Keratinocyte (primary cell): ENCODE measurements at regions not wholly inside any gene's neighbourhood (a gene's known extent, or its start where the extent isn't known, plus 50 kb on each side); places are given as distances from the start of the nearest gene placed in this dataset.

Experiments used
- DNase-seq: peaks from one replicate; pipeline ENCODE4 v3.0.0-alpha.2; 2011; ENCODE audit warnings: low read depth, missing footprints, low spot score
- FAIRE-seq: peaks from 2 replicates; lab custom pipeline; 2011; peaks lifted over from hg19 to GRCh38; lab: Jason Lieb, UNC
- H2AFZ ChIP-seq: 2 replicates; pipeline ENCODE4 v1.6.0; 2012; ENCODE audit warnings: low read length, control low read depth, inconsistent platforms; ENCODE audit not compliant: control insufficient read depth
- H3K27ac ChIP-seq: 2 replicates; pipeline ENCODE4 v1.5.1; 2011; ENCODE audit warnings: low read length; ENCODE audit not compliant: control insufficient read depth, insufficient read depth
- H3K27me3 ChIP-seq: 3 replicates; pipeline ENCODE4 v1.6.0; 2011; ENCODE audit warnings: low read length; ENCODE audit not compliant: control insufficient read depth, insufficient read depth; ENCODE audit errors: extremely low read depth
- H3K36me3 ChIP-seq, 2 experiments: 2 replicates in 1 of 2; 3 replicates in 1 of 2; pipeline ENCODE4 v1.5.1; 2011; ENCODE audit warnings: low read length in 2 of 2, mild to moderate bottlenecking in 1 of 2; ENCODE audit not compliant: control insufficient read depth in 2 of 2, insufficient read depth in 2 of 2; ENCODE audit errors: extremely low read depth in 1 of 2
- H3K4me1 ChIP-seq: 3 replicates; pipeline ENCODE4 v1.5.1; 2011; ENCODE audit warnings: low read length; ENCODE audit not compliant: control insufficient read depth, insufficient read depth; ENCODE audit errors: extremely low read depth
- H3K4me2 ChIP-seq: 3 replicates; pipeline ENCODE4 v1.6.0; 2011; ENCODE audit warnings: low read depth, low read length; ENCODE audit not compliant: control insufficient read depth, insufficient read depth; ENCODE audit errors: extremely low read depth
- H3K4me3 ChIP-seq, 3 experiments: fragments of 200-600 bp in 1 of 3; sonication (generic) in 1 of 3; 2 replicates in 2 of 3; 3 replicates in 1 of 3; pipeline ENCODE4 v1.5.1; 2011 to 2016; ENCODE audit warnings: low read length in 3 of 3, mild to moderate bottlenecking in 3 of 3, control low read depth in 2 of 3, inconsistent platforms in 1 of 3, low read depth in 1 of 3, mixed read lengths in 1 of 3, mixed run types in 1 of 3, moderate library complexity in 1 of 3; ENCODE audit not compliant: control insufficient read depth in 2 of 3, insufficient read depth in 2 of 3; ENCODE audit errors: extremely low read depth in 1 of 3
- H3K79me2 ChIP-seq: 2 replicates; pipeline ENCODE4 v1.6.0; 2012; ENCODE audit warnings: low read length; ENCODE audit not compliant: control insufficient read depth, insufficient read depth
- H3K9ac ChIP-seq: 3 replicates; pipeline ENCODE4 v1.6.0; 2011; ENCODE audit warnings: low read length; ENCODE audit not compliant: control insufficient read depth, insufficient read depth; ENCODE audit errors: extremely low read depth
- H3K9me1 ChIP-seq: 3 replicates; pipeline ENCODE4 v1.6.0; 2011; ENCODE audit warnings: low read length; ENCODE audit not compliant: control insufficient read depth, insufficient read depth; ENCODE audit errors: extremely low read depth
- H3K9me3 ChIP-seq: 2 replicates; pipeline ENCODE4 v1.5.1; 2012; ENCODE audit warnings: low read depth, low read length; ENCODE audit not compliant: control insufficient read depth
- H4K20me1 ChIP-seq: 3 replicates; pipeline ENCODE4 v1.6.0; 2011; ENCODE audit warnings: low read length; ENCODE audit not compliant: control insufficient read depth, insufficient read depth; ENCODE audit errors: extremely low read depth
- EZH2 ChIP-seq: IDR thresholded peaks from one replicate; pipeline ENCODE4 v1.6.1; 2012; ENCODE audit warnings: inconsistent platforms, mild to moderate bottlenecking, low read length, moderate library complexity
- dilution Hi-C: fragments of 300-500 bp; cut with MboI; formaldehyde crosslinking; loops from one replicate; pipeline ENCODE4 v1.7.0; 2020; ENCODE audit warnings: low sequenced_read_pairs; ENCODE audit not compliant: extremely low pct_ligation_motif_present
- TF ChIP-seq, protein P1 (sequence below), 3 experiments: IDR thresholded peaks in 1 of 3; conservative IDR thresholded peaks in 1 of 3; optimal IDR thresholded peaks in 1 of 3; 2 replicates in 2 of 3; 3 replicates in 1 of 3; pipeline versions ENCODE3 to v1.5.1; 2011; ENCODE audit warnings: low read length in 3 of 3, mild to moderate bottlenecking in 3 of 3, moderate library complexity in 2 of 3, control low read depth in 1 of 3, inconsistent platforms in 1 of 3; ENCODE audit not compliant: insufficient read depth in 2 of 3; ENCODE audit errors: extremely low read depth in 1 of 3

DNA sequence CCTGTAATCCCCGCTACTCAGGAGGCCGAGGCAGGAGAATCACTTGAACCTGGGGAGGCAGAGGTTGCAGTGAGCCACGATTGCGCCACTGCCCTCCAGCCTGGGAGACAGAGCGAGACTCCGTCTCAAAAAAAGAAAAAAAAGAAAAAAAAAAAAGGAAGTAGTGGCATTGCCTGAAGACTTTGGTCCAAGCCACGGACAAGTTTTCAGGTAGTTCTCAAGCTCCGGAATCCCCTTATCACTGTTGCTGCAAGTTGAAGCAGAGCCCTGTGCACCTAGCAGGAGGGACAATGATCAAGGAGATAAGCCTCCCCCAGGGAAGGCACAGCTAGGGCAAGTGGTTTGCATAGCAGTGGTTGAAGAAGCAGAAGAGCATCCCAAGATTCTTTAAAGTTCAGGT is 97.6 kb downstream of the MEX3B start:
- no peak for DNase-seq
- no peak overlapping the region for H3K27ac ChIP-seq
- H3K9ac ChIP-seq, result no peak overlapping the region
- TF ChIP-seq, protein P1, sequence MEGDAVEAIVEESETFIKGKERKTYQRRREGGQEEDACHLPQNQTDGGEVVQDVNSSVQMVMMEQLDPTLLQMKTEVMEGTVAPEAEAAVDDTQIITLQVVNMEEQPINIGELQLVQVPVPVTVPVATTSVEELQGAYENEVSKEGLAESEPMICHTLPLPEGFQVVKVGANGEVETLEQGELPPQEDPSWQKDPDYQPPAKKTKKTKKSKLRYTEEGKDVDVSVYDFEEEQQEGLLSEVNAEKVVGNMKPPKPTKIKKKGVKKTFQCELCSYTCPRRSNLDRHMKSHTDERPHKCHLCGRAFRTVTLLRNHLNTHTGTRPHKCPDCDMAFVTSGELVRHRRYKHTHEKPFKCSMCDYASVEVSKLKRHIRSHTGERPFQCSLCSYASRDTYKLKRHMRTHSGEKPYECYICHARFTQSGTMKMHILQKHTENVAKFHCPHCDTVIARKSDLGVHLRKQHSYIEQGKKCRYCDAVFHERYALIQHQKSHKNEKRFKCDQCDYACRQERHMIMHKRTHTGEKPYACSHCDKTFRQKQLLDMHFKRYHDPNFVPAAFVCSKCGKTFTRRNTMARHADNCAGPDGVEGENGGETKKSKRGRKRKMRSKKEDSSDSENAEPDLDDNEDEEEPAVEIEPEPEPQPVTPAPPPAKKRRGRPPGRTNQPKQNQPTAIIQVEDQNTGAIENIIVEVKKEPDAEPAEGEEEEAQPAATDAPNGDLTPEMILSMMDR (optimal IDR thresholded peaks at IDR 0.05 in 1 of 3, IDR thresholded peaks at IDR 0.05 in 1 of 3, conservative IDR thresholded peaks at IDR 0.05 in 1 of 3; ENCODE audit: extremely low read depth in 1 of 3, insufficient read depth in 2 of 3, low read length in 3 of 3), result no peak
- TF ChIP-seq EZH2, result no peak
- H3K9me1 ChIP-seq, result no peaks in the 10 kb centered on the region
- H3K4me1 ChIP-seq, result no peaks in the 10 kb centered on the region
- H3K79me2 ChIP-seq, result no peaks in the 10 kb centered on the region
- dilution Hi-C loops, result no loop called here
- no peaks in the 10 kb centered on the region for H3K27me3 ChIP-seq
- no peak for FAIRE-seq
- H3K4me2 ChIP-seq, result no peak overlapping the region
- no peaks in the 10 kb centered on the region for H3K9me3 ChIP-seq
- H4K20me1 ChIP-seq, result no peaks in the 10 kb centered on the region
- no peak overlapping the region for H2AFZ ChIP-seq
- no peak overlapping the region for H3K4me3 ChIP-seq
- no peaks in the 10 kb centered on the region for H3K36me3 ChIP-seq

DNA sequence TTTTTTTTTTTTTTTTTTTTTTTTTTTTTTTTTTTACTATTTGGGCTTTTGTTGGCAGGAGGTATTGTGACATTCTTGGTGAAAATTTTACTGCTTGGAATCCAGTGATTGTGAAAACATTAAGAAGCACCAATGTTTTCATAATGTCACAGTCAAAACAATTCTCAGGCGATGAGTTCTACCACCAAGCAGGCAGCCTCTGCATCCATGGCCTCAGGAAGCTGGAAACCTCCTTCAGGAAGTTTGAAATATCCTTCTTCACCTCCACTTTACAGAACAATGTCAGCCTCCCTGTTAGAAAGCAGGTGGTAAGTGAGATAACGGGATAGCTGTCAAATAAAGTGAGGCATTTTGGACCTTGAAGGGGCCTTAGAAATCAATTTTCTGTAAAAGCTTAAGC is 98.3 kb downstream of the MEX3B start:
- H3K4me2 ChIP-seq, result no peak overlapping the region
- no peak overlapping the region for H3K4me3 ChIP-seq
- H3K9ac ChIP-seq, result no peak overlapping the region
- H3K4me1 ChIP-seq, result no peaks in the 10 kb centered on the region
- dilution Hi-C loops, result no loop called here
- H3K79me2 ChIP-seq, result no peaks in the 10 kb centered on the region
- DNase-seq (no peak), FAIRE-seq (no peak)
- TF ChIP-seq, protein P1 (optimal IDR thresholded peaks at IDR 0.05 in 1 of 3, IDR thresholded peaks at IDR 0.05 in 1 of 3, conservative IDR thresholded peaks at IDR 0.05 in 1 of 3; ENCODE audit: extremely low read depth in 1 of 3, insufficient read depth in 2 of 3, low read length in 3 of 3), result no peak
- TF ChIP-seq EZH2, result no peak
- no peaks in the 10 kb centered on the region for H3K9me1 ChIP-seq
- no peaks in the 10 kb centered on the region for H3K36me3 ChIP-seq
- no peaks in the 10 kb centered on the region for H3K27me3 ChIP-seq
- H3K9me3 ChIP-seq, result no peaks in the 10 kb centered on the region
- H3K27ac ChIP-seq, result no peak overlapping the region
- no peak overlapping the region for H2AFZ ChIP-seq
- H4K20me1 ChIP-seq, result no peaks in the 10 kb centered on the region
